Heart right ventricle (tissue), 16 donors: ENCODE measurements at regions not wholly inside any gene's neighbourhood (a gene's known extent, or its start where the extent isn't known, plus 50 kb on each side); places are given as distances from the start of the nearest gene placed in this dataset.

ENCODE experiments used
- ATAC-seq, 8 donors: fragments of 200-7000 bp; cut with Tn5 transposase; one replicate each; pipeline ENCODE4 v1.9.1; 2020; ENCODE audit warnings: mild to moderate bottlenecking in 8 of 8, moderate library complexity in 8 of 8, moderate number of reproducible peaks in 1 of 8
- DNase-seq, 2 donors: peaks; one replicate each; pipeline ENCODE4 v3.0.0-alpha.2; 2020
- H3K27ac ChIP-seq, 10 donors: fragments of 200-600 bp; sonication (generic) in 2 of 10; one replicate each; pipeline versions ENCODE4 v1.5.0 to v1.8.0; 2020 to 2022; ENCODE audit warnings: mild to moderate bottlenecking in 3 of 10
- H3K27me3 ChIP-seq, 7 donors: fragments of 200-600 bp; one replicate each; pipeline ENCODE4 v1.8.0; 2021 to 2022; ENCODE audit warnings: mild to moderate bottlenecking in 2 of 7
- H3K36me3 ChIP-seq, 9 donors: fragments of 200-600 bp; sonication (generic) in 1 of 9; one replicate each; pipeline versions ENCODE4 v1.5.0 to v1.8.0; 2020 to 2022; ENCODE audit warnings: mild to moderate bottlenecking in 2 of 9
- H3K4me1 ChIP-seq, 9 donors: fragments of 200-600 bp; sonication (generic) in 1 of 9; one replicate each; pipeline versions ENCODE4 v1.5.0 to v1.8.0; 2020 to 2022; ENCODE audit warnings: mild to moderate bottlenecking in 4 of 9
- H3K4me3 ChIP-seq, 10 donors: fragments of 200-600 bp; sonication (generic) in 2 of 10; one replicate each; pipeline versions ENCODE4 v1.5.0 to v1.8.0; 2020 to 2022; ENCODE audit warnings: mild to moderate bottlenecking in 7 of 10, moderate library complexity in 2 of 10
- H3K9me3 ChIP-seq, 11 donors: fragments of 200-600 bp in 10 of 11; sonication (generic) in 2 of 11; one replicate each; pipeline versions ENCODE4 v1.5.0 to v1.8.0; 2013 to 2022; ENCODE audit warnings: mild to moderate bottlenecking in 2 of 11, control low read depth in 1 of 11, moderate library complexity in 1 of 11
- CTCF ChIP-seq, 9 donors: fragments of 200-600 bp; sonication (generic) in 2 of 9; IDR thresholded peaks; one replicate each; pipeline versions ENCODE4 v1.5.0 to v1.8.0; 2021 to 2022; ENCODE audit warnings: antibody characterized with exemption in 9 of 9, mild to moderate bottlenecking in 5 of 9, moderate library complexity in 1 of 9
- WGBS, 2 donors: extraction: QIAGEN DNeasy Blood & Tissue Kit; methylation state at CpG; one replicate each; pipeline ENCODE4 v1.1.7; 2013; ENCODE audit warnings: inconsistent platforms in 1 of 2; 5-methylcytosine and 5-hydroxymethylcytosine counted together
- intact Hi-C, 10 donors: fragments of 100-400 bp; cut with DNase I; formaldehyde crosslinking; loops; one replicate each; pipeline versions ENCODE4 v1.11.1 to v1.14.2; 2022
- donor health status: Arrhythmogenic right ventricular cardiomyopathy.
- donor health status: ischemic (EF 13 %, LVEDD 7.1; RV severe dilation, severe dysfunction).
- donor health status: healthy with polysubstance abuse.
- donor health status: DM: no; HTN: yes; CAD: no.
- donor health status: DM: no; HTN: no; CAD: no.
- donor health status: ischemic (EF 25% LVEDD 6.9; RV normal size, moderate dysfunction).
- donor health status: ischemic (EF 25% LVEDD 5.7; RV mildly dilated, moderate dysfunction).
- donor health status: healthy.
- donor health status: DM: yes; HTN: yes; CAD: no.
- donor health status: Ischemic cardiomyopathy.
- donor health status: ischemic (EF 35%, LVEDD 5.7; RV mildly dilated, moderate dysfunction).
- donor health status: nonischemic (EF 11% LVEDD 7.7; RV severe dilation, severe dysfunction).
- donor health status: DM: yes; HTN: yes; CAD: no.
- donor health status: PGD.
- donor health status: ischemic (EF 29% LVEDD 5.4; RV normal size, mild dysfunction).
- donor health status: nonischemic (EF 23%, LVEDD 6.1; RV moderate dilation, normal function).

GRCh38 chr13:81133066-81133465 is 792.1 kb upstream of the SPRY2 start:
- TF ChIP-seq CTCF (IDR thresholded peaks at IDR 0.05), result no peak
- WGBS, 2 donors, result 72 to 86% methylated on average over 1 of the region's 1 CpG

GRCh38 chr13:81117416-81117815 is 776.5 kb upstream of the SPRY2 start:
- Histone ChIP-seq H3K4me3 (no peak overlapping the region), H3K27ac (no peak overlapping the region), H3K36me3 (no peaks in the 10 kb centered on the region), H3K4me1 (no peaks in the 10 kb centered on the region), H3K27me3 (no peaks in the 10 kb centered on the region), H3K9me3 (peaks cover 0 to 2% (median 0%) of the 10 kb centered on the region in 11 donors)
- no peak for ATAC-seq
- DNase-seq, result no peak
- intact Hi-C loops, result no loop called here
- no peak for TF ChIP-seq CTCF (IDR thresholded peaks at IDR 0.05)

More at GRCh38 chr13:81133066-81133465, 792.1 kb upstream of the SPRY2 start:
- no peaks in the 10 kb centered on the region for H3K36me3 ChIP-seq
- no peaks in the 10 kb centered on the region for H3K9me3 ChIP-seq
- ATAC-seq (no peak), DNase-seq (no peak)
- no peak overlapping the region for H3K27ac ChIP-seq
- H3K4me3 ChIP-seq, result no peak overlapping the region
- no peaks in the 10 kb centered on the region for H3K27me3 ChIP-seq
- H3K4me1 ChIP-seq, result no peaks in the 10 kb centered on the region
- intact Hi-C loops, result no loop called here

- no peaks in the 10 kb centered on the region for H3K4me1 ChIP-seq
- DNase-seq (no peak), ATAC-seq (no peak)
- TF ChIP-seq CTCF (IDR thresholded peaks at IDR 0.05), result no peak
- no peaks in the 10 kb centered on the region for H3K36me3 ChIP-seq
- 74 to 82% methylated on average over 5 of the region's 5 CpGs for WGBS, 2 donors
- intact Hi-C loops, result no loop called here
- no peak overlapping the region for H3K4me3 ChIP-seq
- no peaks in the 10 kb centered on the region for H3K27me3 ChIP-seq
- peaks cover 0 to 2% (median 0%) of the 10 kb centered on the region in 11 donors for H3K9me3 ChIP-seq
- no peak overlapping the region for H3K27ac ChIP-seq
Observed at GRCh38 chr13:81116461-81117282, 775.7 kb upstream of the SPRY2 start.

GRCh38 chr13:81109026-81109425 is 768.1 kb upstream of the SPRY2 start:
- H3K4me3 ChIP-seq, result no peak overlapping the region
- no peak overlapping the region for H3K27ac ChIP-seq
- no peaks in the 10 kb centered on the region for H3K36me3 ChIP-seq
- DNase-seq (no peak), ATAC-seq (no peak)
- 93 to 97% methylated on average over 1 of the region's 1 CpG for WGBS, 2 donors
- no peaks in the 10 kb centered on the region for H3K9me3 ChIP-seq
- intact Hi-C loops, result no loop called here
- H3K4me1 ChIP-seq, result no peaks in the 10 kb centered on the region
- TF ChIP-seq CTCF (IDR thresholded peaks at IDR 0.05), result no peak
- H3K27me3 ChIP-seq, result no peaks in the 10 kb centered on the region
